KG1 (cell line): ENCODE measurements at regions not wholly inside any gene's neighbourhood (a gene's known extent, or its start where the extent isn't known, plus 50 kb on each side); places are given as distances from the start of the nearest gene placed in this dataset.
"Not testable (repeated sequence)": the region's sequence is repeated elsewhere in the genome, so short reads cannot be mapped to it uniquely, and the experiment has no call there.

Experiments
- DNase-seq: peaks from one replicate; lab custom pipeline; 2025; lab: John Stamatoyannopoulos, UW

GRCh38 chr1:79519084-79519760, 512.7 kb upstream of the ADGRL4 start:
- no peak for DNase-seq

- no peak for DNase-seq
Measured at GRCh38 chr1:79517470-79518224, 511.1 kb upstream of the ADGRL4 start.

GRCh38 chr1:79507770-79508169, 501.2 kb upstream of the ADGRL4 start:
- DNase-seq, result no peak

GRCh38 chr1:79501153-79501552, 494.6 kb upstream of the ADGRL4 start:
- DNase-seq, result no peak

GRCh38 chr1:79499541-79499940, 493.0 kb upstream of the ADGRL4 start:
- no peak for DNase-seq

DNA sequence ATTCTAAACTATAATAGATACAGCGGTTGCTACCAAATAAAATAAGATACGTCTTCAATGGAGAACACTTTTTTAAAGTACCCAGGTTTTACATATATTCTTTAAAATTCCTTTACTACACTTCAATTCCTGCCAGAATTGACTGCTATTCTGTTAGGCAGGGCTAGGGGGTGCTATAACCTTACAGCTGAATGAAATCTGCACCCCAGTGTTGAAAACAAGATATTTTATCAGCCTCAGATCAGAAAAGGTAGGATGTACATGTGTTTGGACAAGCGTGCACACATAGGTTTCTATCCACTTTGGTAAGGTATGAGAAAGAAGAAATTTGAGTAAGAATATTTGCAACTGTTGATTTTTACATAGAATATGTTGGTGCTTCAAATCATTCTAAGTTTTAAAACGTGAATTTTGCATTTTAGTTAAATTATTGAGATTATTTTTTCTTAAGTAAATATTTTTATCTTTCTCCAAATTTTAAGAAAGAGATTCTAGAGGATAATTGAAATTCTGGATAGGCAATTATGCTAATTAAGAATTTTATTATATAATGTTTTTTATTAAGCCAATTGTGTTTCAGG, 490.8 kb upstream of the ADGRL4 start:
- DNase-seq, result peak; percentile 10

- no peak for DNase-seq
Measured at GRCh38 chr1:79496129-79496528, 489.6 kb upstream of the ADGRL4 start.

DNA sequence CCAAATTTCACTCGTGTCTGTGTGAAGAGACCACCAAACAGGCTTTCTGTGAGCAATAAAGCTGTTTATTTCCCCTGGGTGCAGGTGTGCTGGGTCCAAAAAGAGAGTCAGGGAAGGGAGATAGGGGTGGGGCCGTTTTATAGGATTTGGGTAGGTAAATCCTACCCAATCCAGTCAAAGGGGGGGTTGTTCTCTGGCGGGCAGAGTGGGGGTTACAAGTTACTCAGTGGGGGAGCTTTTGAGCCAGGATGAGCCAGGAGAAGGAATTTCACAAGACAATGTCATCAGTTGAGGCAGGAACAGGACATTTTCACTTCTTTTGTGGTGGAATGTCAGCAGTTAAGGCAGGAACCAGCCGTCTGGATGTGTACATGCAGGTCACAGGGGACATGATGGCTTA, 487.2 kb upstream of the ADGRL4 start:
- DNase-seq, result not testable (repeated sequence)

GRCh38 chr1:79488572-79489121, 482.1 kb upstream of the ADGRL4 start:
- DNase-seq, result not testable (repeated sequence)

GRCh38 chr1:79478728-79479373, 472.3 kb upstream of the ADGRL4 start:
- DNase-seq, result no peak

- no peak for DNase-seq
Measured at GRCh38 chr1:79478160-79478559, 471.6 kb upstream of the ADGRL4 start.

- no peak for DNase-seq
Measured at GRCh38 chr1:79472067-79472656, 465.6 kb upstream of the ADGRL4 start.

DNA sequence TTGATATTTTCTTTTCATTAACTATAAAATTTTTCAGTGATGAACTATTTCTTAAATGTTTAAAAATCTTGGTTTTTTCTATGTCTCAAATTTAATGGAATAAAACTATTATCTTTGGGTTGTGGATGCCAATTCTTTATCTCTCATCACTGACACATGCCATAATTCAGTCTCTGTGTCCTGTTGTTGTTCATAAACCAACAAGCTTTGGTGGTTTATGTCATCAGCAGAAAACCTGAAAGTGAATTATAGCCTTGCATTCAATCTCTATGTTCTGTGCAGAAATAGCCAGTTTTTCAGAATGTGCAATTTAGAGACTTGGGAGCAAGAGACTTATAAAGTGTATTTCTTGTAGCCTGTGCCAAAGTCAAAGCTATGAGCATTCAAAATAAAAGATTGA, 462.6 kb upstream of the ADGRL4 start:
- no peak for DNase-seq

DNA sequence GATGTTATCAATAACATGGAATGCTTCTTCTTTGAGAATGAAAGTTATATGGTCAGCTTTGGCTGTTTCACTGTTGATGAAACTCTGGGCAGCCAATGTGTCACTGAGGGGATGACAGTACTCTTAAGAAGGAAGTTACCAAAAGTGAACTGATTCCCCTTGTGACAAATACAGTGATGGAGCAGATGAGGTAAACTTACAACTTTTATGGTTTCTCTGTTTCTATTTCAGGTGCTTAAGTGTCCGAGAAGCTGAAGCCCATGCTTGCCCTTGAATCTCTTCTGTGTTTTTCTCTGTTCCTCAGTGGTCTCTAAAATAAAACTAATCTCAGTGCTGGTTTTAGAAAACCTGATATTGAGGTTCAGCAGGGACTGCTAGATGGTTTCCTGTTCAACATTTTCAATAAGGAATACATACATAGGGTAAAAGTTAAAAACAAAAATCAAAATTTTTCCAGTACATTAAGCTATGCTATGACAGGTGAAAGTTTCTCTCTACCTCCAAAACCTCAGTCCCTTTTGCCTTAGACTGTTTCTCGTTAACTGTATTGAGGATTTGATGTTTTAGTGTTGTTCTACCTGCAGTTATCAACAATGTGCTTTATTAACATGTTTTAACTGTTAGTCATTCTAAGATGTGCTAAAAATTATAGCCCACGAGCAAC, 454.4 kb upstream of the ADGRL4 start:
- no peak for DNase-seq

GRCh38 chr1:79457562-79458224, 451.2 kb upstream of the ADGRL4 start:
- DNase-seq, result no peak

GRCh38 chr1:79448426-79448825, 441.9 kb upstream of the ADGRL4 start:
- no peak for DNase-seq

DNA sequence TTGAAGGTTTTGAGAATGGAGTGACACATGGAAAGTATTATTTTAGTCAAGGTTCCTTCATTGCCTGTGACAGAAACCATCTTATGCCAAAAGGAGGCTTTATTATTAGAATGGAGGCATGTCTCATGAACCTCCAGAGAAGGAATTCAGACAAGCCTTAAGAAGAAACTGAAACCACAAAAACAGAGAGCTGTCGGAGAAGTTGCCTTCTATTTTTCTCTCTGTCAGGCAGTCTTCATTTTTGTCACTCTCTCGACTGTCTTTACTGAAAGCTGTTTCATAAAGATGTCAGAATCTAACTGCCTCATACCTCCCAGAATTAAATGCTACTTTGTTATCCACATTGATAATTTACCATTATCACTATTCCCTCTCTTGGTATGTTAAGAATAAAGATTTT, 434.7 kb upstream of the ADGRL4 start:
- DNase-seq, result no peak

DNA sequence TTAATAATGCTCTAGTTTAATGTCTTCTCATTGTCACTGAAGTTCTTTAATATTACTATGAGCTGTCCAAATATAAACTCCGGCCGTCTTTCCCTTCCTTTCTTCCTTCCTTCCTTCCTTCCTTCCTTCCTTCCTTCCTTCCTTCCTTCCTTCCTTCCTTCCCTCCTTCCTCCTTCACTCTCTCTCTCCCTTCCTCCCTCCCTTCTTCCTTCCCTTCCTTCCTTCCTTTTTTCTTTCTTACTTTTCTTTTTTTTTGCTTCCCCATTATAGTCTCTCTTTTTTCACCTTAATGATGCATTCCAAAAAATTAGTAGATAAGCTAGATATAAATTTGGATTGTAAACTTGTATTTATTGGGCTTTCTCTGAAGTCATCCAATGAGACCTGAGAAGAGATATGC, 431.0 kb upstream of the ADGRL4 start:
- no peak for DNase-seq

DNA sequence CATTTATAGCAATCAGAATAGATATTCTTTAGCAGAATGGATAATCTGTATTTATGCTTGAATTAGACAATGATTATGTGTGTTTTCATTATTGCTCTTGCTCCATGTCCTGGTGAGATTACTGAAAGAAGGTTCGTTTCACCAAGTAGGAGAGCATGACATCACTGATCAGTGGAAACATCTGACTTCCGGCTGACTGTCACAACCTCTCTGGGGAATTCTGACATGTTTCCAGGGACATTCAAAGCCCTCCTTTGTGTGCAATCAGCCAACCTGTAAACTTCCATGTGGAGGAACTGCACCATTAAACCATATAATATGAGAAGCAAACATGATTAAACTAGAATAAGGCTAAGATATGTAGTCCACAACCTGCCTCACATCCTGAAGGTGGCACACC, 424.8 kb upstream of the ADGRL4 start:
- no peak for DNase-seq

DNA sequence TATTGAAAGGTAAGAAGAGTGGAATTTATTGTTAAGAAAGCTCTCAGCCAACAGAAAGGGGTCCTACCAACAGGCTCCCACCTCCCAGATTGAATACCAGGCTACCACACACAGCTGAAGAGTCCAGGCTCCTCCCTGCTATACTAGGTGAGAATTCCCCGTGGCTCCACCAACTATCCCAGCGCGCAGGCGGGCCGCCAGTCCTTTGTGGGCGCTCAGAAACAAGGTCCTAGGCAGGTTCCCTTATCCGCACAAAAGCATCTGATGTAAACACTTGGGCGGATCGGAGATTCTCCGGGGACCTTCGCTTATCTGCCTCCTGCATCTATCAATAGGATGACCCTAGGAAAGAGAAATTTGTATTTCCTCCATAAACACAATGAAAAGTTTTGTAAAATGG, 423.9 kb upstream of the ADGRL4 start:
- no peak for DNase-seq

- no peak for DNase-seq
Measured at GRCh38 chr1:79422726-79423125, 416.2 kb upstream of the ADGRL4 start.
